HG03175 (cell line): ENCODE measurements at regions not wholly inside any gene's neighbourhood (a gene's known extent, or its start where the extent isn't known, plus 50 kb on each side); places are given as distances from the start of the nearest gene placed in this dataset.

Experiments
- ATAC-seq: cut with Tn5 transposase; IDR thresholded peaks from one replicate; pipeline ENCODE4 v1.9.1; 2021; ENCODE audit warnings: mild to moderate bottlenecking, moderate library complexity; ENCODE audit not compliant: unreplicated experiment

- ATAC-seq, result no peak
These were observed 843.9 kb upstream of the DPPA4 start for GRCh38 chr3:110181226-110181625.

GRCh38 chr3:110184536-110184935 lies 847.2 kb upstream of the DPPA4 start:
- no peak for ATAC-seq

GRCh38 chr3:110193074-110193473 lies 855.7 kb upstream of the DPPA4 start:
- ATAC-seq, result no peak

- no peak for ATAC-seq
These were observed 861.6 kb upstream of the DPPA4 start for GRCh38 chr3:110198717-110199587.

- ATAC-seq, result no peak
These were observed 862.2 kb upstream of the DPPA4 start for GRCh38 chr3:110199588-110199943.

- no peak for ATAC-seq
These were observed 861.4 kb upstream of the NECTIN3 start for GRCh38 chr3:110210086-110210660.

GRCh38 chr3:110226645-110227044 lies 845.0 kb upstream of the NECTIN3 start:
- ATAC-seq, result no peak

GRCh38 chr3:110227991-110228390 lies 843.6 kb upstream of the NECTIN3 start:
- no peak for ATAC-seq

GRCh38 chr3:110234831-110235230 lies 836.8 kb upstream of the NECTIN3 start:
- ATAC-seq, result no peak

GRCh38 chr3:110236976-110237610 lies 834.5 kb upstream of the NECTIN3 start:
- no peak for ATAC-seq

- no peak for ATAC-seq
These were observed 828.5 kb upstream of the NECTIN3 start for GRCh38 chr3:110243081-110243480.

GRCh38 chr3:110246796-110247376 lies 824.7 kb upstream of the NECTIN3 start:
- ATAC-seq, result no peak

GRCh38 chr3:110248666-110249065 lies 823.0 kb upstream of the NECTIN3 start:
- no peak for ATAC-seq

GRCh38 chr3:110253794-110254193 lies 817.8 kb upstream of the NECTIN3 start:
- no peak for ATAC-seq

GRCh38 chr3:110254591-110254990 lies 817.0 kb upstream of the NECTIN3 start:
- no peak for ATAC-seq

- no peak for ATAC-seq
These were observed 810.5 kb upstream of the NECTIN3 start for GRCh38 chr3:110261141-110261540.

GRCh38 chr3:110262896-110263295 lies 808.7 kb upstream of the NECTIN3 start:
- no peak for ATAC-seq

GRCh38 chr3:110265302-110265701 lies 806.3 kb upstream of the NECTIN3 start:
- no peak for ATAC-seq

GRCh38 chr3:110267304-110267845 lies 804.2 kb upstream of the NECTIN3 start:
- ATAC-seq, result no peak

GRCh38 chr3:110272525-110272924 lies 799.1 kb upstream of the NECTIN3 start:
- no peak for ATAC-seq

GRCh38 chr3:110291886-110292501 lies 779.6 kb upstream of the NECTIN3 start:
- no peak for ATAC-seq
